ENCODE measurements at regions not wholly inside any gene's neighbourhood (a gene's known extent, or its start where the extent isn't known, plus 50 kb on each side); places are given as distances from the start of the nearest gene placed in this dataset.

DNA sequence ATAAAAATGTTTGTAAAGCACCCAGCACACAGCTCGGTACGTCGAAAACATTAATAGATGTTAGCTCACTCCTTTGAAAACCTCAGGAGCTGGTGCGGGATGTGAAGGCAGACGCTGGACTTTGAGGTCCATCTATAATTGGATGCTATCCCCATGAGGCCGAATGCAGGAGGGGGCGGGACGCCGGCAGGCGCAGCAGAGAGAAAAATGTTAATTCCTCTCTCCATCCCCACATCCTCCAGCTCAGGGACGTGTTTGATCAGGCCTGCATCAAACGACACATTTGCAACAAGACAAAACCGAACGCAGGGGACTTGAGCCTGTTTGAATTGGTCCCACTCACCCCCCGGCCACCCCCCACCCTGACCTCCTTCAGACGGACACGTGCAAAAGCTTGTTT, 231.0 kb downstream of the RBM19 start:
- no peak for TF ChIP-seq CTCF (IDR thresholded peaks at IDR 0.05)
- TF ChIP-seq POLR2A (IDR thresholded peaks at IDR 0.05), result no peak

Data from testis (tissue), 2 donors.